Erythroblast (primary cell): ENCODE measurements at regions not wholly inside any gene's neighbourhood (a gene's known extent, or its start where the extent isn't known, plus 50 kb on each side); places are given as distances from the start of the nearest gene placed in this dataset.
A peak's percentile ranks its signal among the peaks of the same experiment; 100 is the strongest.
"Not testable (repeated sequence)": the region's sequence is repeated elsewhere in the genome, so short reads cannot be mapped to it uniquely, and the experiment has no call there.

Experiments
- DNase-seq, 2 experiments: peaks; one replicate each; lab custom pipeline; 2025; lab: John Stamatoyannopoulos, UW
- GATA1 ChIP-seq: IDR thresholded peaks from 2 replicates; pipeline ENCODE4 v1.6.1; 2011; ENCODE audit warnings: low read depth, mild to moderate bottlenecking, control low read depth, low read length, moderate library complexity
- POLR2A ChIP-seq: IDR thresholded peaks from 2 replicates; pipeline ENCODE4 v1.6.1; 2011; ENCODE audit warnings: mild to moderate bottlenecking, low read length

DNA sequence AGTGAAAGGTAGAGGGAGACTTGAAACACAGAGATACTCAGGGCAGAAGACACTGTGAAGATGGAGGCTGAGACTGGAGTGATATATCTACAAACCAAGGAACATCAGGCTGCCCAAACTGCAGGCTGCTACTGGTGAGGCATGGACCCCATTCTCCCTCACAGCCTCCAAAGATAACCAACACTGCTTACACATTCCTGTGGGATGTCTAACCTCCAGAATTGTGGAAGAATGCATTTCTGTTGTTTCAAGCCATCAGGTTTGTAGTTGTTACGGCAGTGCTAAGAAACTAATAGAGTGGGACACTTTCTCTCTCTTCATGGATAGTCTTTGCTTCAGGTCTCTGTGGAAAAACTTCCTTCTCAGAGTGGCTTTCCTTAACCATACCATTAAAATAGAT lies 182.6 kb upstream of the TMEM106B start:
- DNase-seq = no peak
- no peak for TF ChIP-seq GATA1
- no peak for TF ChIP-seq POLR2A

DNA sequence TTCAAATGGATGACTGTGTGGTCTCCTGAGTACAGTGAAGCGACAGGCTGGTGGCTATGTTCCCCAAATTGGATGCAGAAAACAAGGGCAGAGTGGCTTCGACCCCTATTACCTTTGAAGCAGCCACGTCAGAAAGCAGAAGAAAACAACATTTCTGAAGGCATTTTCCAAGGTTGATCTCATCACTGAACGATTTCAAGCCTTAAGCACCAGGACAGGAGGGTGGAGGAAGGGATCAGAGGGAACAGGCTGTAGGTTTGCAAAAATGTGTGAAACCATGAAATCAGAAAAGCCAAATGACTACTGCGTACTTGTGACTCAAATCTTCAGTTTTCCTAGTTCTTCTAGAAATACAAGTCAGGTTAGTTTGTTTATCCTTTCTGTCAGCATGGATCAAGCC lies 181.0 kb upstream of the TMEM106B start:
- TF ChIP-seq POLR2A (no peak), GATA1 (no peak)
- no peak for DNase-seq

DNA sequence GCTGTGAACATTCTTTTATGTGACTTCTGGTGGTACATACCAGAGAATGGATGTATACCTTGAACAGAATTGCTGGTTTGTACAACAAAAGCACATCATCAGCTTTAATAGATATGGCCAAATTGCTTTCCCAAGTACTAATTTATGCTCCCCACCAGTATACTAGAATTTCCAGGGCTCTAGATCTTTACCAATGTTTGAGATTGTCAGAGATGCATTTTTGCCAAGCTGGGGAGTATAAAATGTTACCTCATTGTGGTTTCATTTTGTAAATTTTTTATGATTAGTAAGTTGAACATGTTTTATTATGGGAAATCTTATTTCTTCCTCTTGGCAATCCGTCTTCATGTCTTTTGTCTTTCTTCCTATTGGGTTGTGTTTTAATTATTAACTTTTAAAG lies 179.9 kb upstream of the TMEM106B start:
- DNase-seq = no peak
- TF ChIP-seq POLR2A (no peak), GATA1 (no peak)

DNA sequence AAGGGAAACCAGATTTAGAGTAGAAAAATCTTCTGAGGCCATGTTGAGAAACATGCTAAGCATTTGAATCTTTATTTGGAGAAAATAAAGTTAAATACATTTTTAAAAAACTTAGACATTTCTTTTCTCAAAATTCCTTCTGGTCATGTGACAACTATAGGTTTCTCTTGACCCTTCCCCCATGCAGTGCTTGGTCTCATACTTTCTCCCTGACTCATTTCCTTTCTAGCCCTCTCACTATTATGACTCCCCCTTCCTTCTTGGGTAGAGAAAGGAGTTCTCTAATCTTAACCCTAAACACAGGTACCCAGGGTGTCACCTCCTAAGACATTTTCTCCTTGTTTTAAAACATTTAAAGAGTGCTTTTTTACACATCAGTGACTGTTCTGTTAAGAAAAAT lies 179.5 kb upstream of the TMEM106B start:
- no peak for DNase-seq
- TF ChIP-seq POLR2A = no peak
- TF ChIP-seq GATA1 = no peak

DNA sequence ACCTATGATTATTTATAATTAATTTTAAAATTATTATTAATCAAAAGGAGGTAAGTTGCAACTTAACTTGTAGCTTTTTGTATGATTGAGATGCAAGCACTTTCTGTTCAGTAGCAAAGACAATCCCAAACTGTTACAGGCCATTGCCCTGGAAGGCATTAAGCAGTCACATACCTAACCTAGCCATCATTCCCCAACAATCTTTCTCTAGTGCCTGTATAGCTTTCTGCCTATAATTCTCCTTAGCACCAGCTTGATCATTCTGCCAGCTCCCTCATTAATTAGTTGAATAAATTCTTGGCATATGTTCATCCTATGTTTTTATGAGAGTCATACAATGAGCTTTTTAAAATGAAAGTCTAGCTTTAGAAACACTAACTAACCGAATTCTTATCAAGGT lies 178.9 kb upstream of the TMEM106B start:
- no peak for DNase-seq
- TF ChIP-seq GATA1 (no peak), POLR2A (no peak)

DNA sequence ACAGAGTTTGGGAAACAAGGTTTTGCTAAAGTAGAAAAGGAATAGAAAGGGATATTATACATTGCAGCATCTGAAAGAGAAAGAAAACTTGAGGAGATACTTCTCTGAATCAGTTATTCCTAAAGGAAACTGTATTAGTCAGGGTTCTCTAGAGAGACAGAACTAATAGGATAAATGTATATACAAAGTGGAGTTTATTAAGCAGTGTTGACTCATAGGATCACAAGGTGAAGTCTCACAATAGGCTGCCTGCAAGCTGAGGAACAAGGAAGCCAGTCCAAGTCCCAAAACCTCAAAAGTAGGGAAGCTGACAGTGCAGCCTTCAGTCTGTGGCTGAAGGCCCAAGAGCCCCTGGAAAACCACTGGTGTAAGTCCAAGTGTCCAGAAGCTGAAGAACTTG lies 167.6 kb upstream of the TMEM106B start:
- DNase-seq = not testable (repeated sequence)

DNA sequence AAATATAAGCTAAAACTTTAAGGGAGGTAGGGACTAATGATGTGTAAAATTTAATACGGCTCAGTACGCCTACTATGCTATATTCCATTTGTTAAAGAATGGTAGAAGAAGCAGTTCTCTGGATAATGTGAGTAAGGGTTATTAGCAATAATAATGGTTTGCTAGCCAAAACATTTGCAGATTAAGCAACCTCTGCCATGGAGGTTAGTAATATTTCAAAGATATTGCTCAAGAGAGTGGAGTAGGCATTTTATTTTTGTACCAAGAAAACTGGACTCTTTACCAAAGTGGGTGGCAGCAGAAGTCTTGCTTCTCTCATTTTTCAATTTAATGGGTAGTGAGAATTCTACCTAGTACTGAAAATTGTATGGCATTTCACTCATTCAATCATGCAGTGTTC lies 158.9 kb upstream of the TMEM106B start:
- DNase-seq = no peak
- no peak for TF ChIP-seq GATA1
- no peak for TF ChIP-seq POLR2A

DNA sequence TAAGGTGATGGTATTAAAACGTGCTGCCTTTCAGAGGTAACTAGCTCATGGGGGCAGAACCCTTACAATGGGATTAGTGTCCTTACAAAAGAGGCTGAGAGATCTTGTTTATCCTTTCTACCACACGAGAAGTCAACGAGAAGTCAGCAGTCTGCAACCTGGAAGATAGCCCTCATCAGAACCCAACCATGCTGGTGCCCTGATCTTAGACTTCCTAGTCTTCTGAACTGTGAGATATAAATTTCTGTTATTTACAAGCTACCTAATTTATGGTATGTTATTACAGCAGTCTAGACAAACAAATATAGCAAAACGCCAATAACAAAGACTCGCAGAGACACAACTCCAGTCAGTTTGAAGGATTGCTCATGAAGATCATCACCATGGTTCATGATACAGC lies 157.5 kb upstream of the TMEM106B start:
- no peak for TF ChIP-seq GATA1
- no peak for TF ChIP-seq POLR2A
- DNase-seq = no peak

DNA sequence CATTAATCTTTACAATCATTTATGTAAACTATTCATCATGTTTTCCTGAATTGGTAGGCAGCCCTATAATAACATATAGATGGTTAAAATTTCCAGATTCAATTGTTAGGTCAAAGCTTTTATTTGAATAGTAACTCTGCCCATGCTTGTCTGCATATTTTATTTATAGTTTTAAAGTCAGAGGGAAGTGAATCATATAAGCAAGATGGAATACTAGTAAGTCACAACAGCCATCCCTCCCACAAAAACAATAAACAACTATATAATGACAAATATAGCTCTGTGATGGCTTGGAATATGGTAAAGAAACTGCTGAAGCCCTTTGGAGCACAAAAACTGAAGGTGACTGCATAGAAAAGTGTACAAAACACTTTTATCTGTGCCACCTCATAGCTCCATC lies 156.3 kb upstream of the TMEM106B start:
- no peak for DNase-seq
- TF ChIP-seq GATA1 = no peak
- TF ChIP-seq POLR2A = no peak

DNA sequence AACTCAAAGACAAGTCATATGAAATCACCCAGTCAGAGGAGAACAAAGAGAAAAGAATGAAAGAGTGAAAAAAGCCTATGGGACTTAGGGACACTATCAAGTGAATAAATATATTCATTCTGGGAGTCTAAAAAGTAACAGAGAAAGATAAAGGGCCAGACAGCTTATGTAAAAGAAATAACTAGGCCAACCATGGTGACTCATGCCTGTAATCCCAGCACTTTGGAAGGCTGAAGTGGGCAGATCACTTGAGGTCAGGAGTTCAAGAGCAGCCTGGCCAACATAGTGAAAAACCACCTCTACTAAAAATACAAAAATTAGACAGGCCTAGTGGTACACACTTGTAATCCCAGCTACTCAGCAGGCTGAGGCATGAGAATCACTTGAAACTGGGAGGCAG lies 154.7 kb upstream of the TMEM106B start:
- no peak for DNase-seq

DNA sequence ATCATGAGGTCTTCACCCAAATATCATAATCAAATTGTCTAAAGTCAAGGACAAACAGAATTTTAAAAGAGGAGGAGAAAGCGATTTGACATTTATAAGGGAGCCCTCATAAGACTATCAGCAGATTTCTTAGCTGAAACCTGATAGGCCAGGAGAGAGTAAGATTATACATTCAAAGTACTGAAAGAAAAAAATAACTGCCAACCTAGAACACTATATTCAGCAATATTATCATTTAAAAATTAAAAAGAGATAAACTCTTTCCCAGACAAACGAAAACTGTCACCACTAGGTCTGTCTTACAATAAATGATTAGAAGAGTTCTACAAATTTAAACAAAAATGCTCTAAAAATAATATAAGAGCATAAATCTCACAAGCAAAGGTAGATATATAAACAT lies 154.1 kb upstream of the TMEM106B start:
- DNase-seq = no peak
- no peak for TF ChIP-seq POLR2A
- TF ChIP-seq GATA1 = no peak

More for the DNA sequence above, 154.7 kb upstream of the TMEM106B start:
- TF ChIP-seq POLR2A = no peak
- TF ChIP-seq GATA1 = no peak

DNA sequence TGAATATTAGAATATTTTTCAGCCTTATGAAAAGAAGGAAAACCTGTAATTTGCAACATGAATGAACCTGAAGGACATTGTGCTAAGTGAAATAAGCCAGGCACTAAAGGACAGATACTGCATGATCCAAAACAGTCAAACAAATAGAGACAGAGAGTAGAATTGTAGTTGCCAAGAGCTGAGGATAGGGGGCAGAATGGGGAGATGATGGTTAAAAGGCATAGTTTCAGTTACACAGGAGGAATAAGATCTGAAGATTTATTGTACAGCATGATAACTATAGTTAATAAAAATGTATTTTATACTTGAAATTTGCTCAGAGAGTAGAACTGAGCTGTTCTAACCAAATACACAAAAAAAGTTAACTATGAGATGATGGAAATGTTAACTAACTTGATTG lies 149.0 kb upstream of the TMEM106B start:
- peak; percentile 3 to 24 for DNase-seq

DNA sequence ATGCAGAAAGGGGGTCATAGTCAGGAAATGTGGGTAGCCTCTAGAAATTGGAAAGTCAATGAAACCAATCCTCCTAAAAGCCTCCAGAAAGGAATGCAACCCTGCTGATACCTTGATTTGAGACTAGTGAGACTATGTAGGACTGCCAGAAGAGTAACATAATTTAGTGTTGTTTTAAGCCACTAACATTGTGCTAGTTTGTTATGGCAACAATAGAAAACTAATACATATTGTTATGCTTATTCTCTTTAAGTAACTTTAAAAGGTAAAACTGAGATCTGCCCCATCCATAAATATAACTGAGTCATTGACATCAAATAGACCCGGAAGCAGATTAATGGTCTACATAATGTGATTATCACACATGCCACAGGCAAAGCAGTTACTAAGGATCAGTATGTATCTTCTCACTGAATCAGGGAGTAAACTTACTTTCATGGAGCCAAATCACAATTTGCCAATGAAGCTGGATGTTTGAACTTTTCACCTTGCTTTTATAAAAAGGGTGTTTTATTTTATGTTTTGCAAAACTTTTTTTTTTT lies 146.4 kb upstream of the TMEM106B start:
- TF ChIP-seq GATA1 = no peak
- TF ChIP-seq POLR2A = no peak
- DNase-seq = no peak

More for the DNA sequence above, 149.0 kb upstream of the TMEM106B start:
- TF ChIP-seq GATA1 = no peak
- no peak for TF ChIP-seq POLR2A

DNA sequence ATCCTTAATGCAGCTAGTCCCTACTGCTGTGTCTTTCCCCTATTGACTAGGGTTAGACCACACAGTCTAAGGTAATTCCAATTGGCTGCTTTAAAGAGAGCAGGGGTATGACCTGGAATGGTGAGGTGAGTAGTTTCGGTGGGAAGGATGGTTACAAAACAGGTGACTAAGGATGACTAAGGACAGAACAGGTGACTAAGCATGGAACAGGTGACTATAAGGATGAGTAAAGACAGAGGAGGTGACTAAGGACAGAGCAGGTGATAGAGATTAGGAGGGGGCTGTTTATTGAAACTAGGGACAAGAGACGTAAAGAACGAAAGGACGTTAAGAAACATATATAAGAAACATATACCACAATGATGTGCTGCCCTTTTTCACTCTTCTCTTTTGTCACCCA lies 145.1 kb upstream of the TMEM106B start:
- peak in 1 of 2 experiments; percentile 8 for DNase-seq
- TF ChIP-seq GATA1 = no peak
- no peak for TF ChIP-seq POLR2A

DNA sequence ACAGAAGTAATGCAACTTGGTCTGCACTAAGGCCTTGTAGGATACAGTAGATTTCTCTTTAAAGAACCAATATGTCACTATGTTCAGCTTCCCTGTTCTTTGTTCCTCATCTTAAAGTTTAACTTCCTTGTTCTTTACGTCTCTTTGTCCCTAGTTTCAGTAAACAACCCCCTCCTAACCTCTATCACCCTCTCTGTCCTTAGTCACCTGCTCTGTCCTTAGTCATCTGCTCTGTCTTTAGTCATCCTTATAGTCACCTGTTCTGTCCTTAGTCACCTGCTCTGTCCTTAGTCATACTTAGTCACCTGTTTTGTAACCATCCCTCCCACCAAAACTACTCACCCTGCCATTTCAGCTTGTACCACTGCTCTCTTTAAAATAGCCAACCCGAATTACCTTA lies 144.6 kb upstream of the TMEM106B start:
- peak in 1 of 2 experiments; percentile 6 for DNase-seq
- no peak for TF ChIP-seq POLR2A
- TF ChIP-seq GATA1 = no peak
